ENCODE measurements at regions not wholly inside any gene's neighbourhood (a gene's known extent, or its start where the extent isn't known, plus 50 kb on each side); places are given as distances from the start of the nearest gene placed in this dataset.

- H3K4me3 ChIP-seq (ENCODE audit: low read depth, low read length): no peak overlapping the region
- TF ChIP-seq MAX (IDR thresholded peaks at IDR 0.05; ENCODE audit: low read depth, low read length) (no peak), MYC (IDR thresholded peaks at IDR 0.05; ENCODE audit: low read depth, low read length) (no peak), POLR2A (IDR thresholded peaks at IDR 0.05; ENCODE audit: extremely low read depth, insufficient read length) (no peak)
- TF ChIP-seq, protein P1, sequence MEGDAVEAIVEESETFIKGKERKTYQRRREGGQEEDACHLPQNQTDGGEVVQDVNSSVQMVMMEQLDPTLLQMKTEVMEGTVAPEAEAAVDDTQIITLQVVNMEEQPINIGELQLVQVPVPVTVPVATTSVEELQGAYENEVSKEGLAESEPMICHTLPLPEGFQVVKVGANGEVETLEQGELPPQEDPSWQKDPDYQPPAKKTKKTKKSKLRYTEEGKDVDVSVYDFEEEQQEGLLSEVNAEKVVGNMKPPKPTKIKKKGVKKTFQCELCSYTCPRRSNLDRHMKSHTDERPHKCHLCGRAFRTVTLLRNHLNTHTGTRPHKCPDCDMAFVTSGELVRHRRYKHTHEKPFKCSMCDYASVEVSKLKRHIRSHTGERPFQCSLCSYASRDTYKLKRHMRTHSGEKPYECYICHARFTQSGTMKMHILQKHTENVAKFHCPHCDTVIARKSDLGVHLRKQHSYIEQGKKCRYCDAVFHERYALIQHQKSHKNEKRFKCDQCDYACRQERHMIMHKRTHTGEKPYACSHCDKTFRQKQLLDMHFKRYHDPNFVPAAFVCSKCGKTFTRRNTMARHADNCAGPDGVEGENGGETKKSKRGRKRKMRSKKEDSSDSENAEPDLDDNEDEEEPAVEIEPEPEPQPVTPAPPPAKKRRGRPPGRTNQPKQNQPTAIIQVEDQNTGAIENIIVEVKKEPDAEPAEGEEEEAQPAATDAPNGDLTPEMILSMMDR (IDR thresholded peaks at IDR 0.05; ENCODE audit: low read depth, low read length): no peak
- no peak for DNase-seq (ENCODE audit: low read depth)
Observed at GRCh38 chr2:74760875-74761630, 72.9 kb upstream of the HK2 start.

DNA sequence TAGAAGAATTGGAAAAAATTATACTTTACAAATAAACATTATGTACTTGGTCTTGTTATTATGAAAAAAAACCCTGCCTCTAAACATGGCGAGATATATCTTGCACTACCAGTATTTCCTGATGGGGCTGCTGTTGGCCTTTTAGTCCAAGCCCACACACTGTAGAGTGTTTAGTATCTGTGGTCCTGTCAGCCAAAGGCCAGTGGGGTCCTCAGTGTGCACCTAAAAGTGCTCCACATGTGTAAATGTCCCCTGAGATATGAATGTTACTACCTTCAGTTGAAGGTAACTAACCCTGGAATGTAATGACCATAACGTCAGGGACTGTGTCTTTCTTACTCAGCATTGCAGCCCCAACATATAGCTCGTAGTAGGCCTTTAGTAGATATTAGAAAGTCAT lies 71.1 kb upstream of the HK2 start:
- DNase-seq (ENCODE audit: low read depth): peak; percentile 78
- TF ChIP-seq POLR2A (IDR thresholded peaks at IDR 0.05; ENCODE audit: extremely low read depth, insufficient read length) (no peak), MYC (IDR thresholded peaks at IDR 0.05; ENCODE audit: low read depth, low read length) (no peak), MAX (IDR thresholded peaks at IDR 0.05; ENCODE audit: low read depth, low read length) (0 out of 2 replicates have a peak, but pooled peaks have one; percentile 24)
- TF ChIP-seq, protein P1 (IDR thresholded peaks at IDR 0.05; ENCODE audit: low read depth, low read length): peak; percentile 69
- no peak overlapping the region for H3K4me3 ChIP-seq (ENCODE audit: low read depth, low read length)

- TF ChIP-seq MYC (IDR thresholded peaks at IDR 0.05; ENCODE audit: low read depth, low read length) (no peak), MAX (IDR thresholded peaks at IDR 0.05; ENCODE audit: low read depth, low read length) (no peak), POLR2A (IDR thresholded peaks at IDR 0.05; ENCODE audit: extremely low read depth, insufficient read length) (no peak)
- TF ChIP-seq, protein P1 (IDR thresholded peaks at IDR 0.05; ENCODE audit: low read depth, low read length): no peak
- no peak overlapping the region for H3K4me3 ChIP-seq (ENCODE audit: low read depth, low read length)
- DNase-seq (ENCODE audit: low read depth): no peak
Observed at GRCh38 chr2:74763962-74764428, 69.9 kb upstream of the HK2 start.

DNA sequence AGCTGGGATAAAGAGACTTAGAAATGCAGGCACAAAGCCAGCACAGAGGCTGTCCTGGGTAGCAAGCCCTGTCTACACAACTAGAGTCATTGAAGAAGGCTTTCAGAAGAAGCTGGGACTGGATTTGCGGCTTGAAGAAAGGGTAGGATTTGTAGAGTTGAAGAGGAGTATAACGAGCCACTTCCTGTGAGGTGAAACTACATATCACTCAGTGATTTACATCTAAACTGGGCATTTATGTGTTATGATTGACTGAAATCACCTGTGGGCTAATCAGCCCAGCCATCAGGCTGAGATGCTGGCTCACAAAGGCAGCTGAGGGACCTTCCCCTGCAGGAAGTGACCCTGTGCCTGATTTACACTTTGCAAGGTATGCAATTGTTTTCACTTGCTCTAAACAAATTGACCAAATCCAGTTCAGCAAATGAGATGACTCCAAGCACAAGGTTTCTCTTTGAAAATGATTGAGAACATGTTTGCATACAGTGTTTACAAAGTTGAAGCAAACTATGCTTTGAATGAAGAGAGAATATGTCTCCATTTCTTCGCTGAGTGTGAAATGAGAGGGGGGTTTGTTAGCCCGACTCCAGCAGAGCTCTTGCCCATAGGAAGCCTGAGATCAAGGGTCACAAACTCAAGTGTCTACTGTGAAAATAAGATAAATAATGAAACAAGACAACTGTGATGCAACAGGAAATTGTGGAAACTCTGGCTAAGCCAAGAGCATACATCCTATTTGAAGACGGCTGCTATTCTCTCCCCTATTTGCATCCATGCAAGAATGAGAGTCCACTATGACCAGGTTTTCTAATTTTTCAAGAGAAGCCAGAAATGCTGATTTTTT lies 69.3 kb upstream of the HK2 start:
- TF ChIP-seq, protein P1 (IDR thresholded peaks at IDR 0.05; ENCODE audit: low read depth, low read length): no peak
- 0 out of 2 replicates have a peak, but pooled peaks have one; percentile 3 for TF ChIP-seq MAX (IDR thresholded peaks at IDR 0.05; ENCODE audit: low read depth, low read length)
- peak overlapping the region; percentile 17 for H3K4me3 ChIP-seq (ENCODE audit: low read depth, low read length)
- peak; percentile 91 for DNase-seq (ENCODE audit: low read depth)

DNA sequence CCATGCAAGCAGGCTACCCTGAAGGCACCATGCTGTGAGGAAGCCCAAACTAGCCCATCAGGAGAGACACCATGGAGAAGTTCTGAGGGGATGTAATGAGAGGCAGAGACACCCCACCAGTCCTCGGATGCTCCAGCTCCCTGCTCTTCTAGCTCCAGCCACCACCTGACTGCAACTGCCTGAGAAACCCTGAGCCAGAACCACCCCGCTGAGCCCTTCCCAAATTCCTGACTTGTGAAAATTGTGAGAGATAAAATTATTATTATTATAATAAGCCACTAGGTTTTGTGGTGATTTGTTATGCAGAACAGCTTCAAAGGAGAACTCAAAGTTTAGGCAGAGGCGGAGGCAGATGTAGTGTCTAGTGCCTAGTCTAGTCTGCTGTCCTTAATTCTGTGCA lies 67.1 kb upstream of the HK2 start:
- DNase-seq (ENCODE audit: low read depth): peak; percentile 28
- H3K4me3 ChIP-seq (ENCODE audit: low read depth, low read length): no peak overlapping the region
- TF ChIP-seq POLR2A (IDR thresholded peaks at IDR 0.05; ENCODE audit: extremely low read depth, insufficient read length) (no peak), MYC (IDR thresholded peaks at IDR 0.05; ENCODE audit: low read depth, low read length) (no peak), MAX (IDR thresholded peaks at IDR 0.05; ENCODE audit: low read depth, low read length) (no peak)
- TF ChIP-seq, protein P1 (IDR thresholded peaks at IDR 0.05; ENCODE audit: low read depth, low read length): no peak

All from NB4 (cell line).